ENCODE measurements at regions not wholly inside any gene's neighbourhood (a gene's known extent, or its start where the extent isn't known, plus 50 kb on each side); places are given as distances from the start of the nearest gene placed in this dataset.

DNA sequence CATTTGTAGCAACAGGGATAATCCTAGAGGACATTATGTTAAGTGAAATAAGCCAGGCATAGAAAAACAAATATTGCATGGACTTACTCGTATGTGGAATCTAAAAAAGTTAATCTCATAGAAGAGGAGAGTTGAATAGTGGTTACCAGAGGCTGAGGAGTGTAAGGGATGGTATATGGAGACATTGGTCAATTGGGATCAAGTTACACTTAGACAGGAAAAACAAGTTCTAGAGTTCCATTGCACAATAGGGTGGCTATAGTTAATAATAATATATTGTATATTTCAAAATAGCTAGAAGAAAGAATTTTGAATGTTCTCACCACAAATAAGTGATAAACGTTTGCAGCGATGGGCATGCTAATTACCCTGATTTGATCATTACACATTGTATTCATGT, 354.6 kb downstream of the SEC16B start:
- H3K4me3 ChIP-seq (ENCODE audit: low read length) = no peak overlapping the region
- no peak for DNase-seq (ENCODE audit: low read depth, low spot score)

DNA sequence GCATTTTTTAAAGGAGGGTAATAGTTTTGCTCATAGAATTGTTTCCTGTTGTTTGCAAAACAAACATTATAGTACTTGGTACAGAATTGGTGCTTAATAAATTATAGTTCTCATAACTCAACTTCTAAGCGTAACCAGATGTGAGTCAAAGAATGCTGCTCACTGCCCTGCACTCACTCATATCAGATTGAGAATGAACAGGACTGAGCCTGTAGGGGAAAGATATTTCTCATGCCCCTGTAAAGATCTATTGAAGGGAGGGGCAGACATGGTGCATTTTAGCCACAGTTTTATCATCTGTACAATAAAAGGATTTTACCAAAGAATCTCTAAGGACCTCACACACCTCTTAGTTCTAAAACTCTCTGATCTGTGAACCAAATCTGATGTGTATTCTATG, 358.5 kb downstream of the SEC16B start:
- H3K4me3 ChIP-seq (ENCODE audit: low read length) = no peak overlapping the region
- DNase-seq (ENCODE audit: low read depth, low spot score) = no peak

DNA sequence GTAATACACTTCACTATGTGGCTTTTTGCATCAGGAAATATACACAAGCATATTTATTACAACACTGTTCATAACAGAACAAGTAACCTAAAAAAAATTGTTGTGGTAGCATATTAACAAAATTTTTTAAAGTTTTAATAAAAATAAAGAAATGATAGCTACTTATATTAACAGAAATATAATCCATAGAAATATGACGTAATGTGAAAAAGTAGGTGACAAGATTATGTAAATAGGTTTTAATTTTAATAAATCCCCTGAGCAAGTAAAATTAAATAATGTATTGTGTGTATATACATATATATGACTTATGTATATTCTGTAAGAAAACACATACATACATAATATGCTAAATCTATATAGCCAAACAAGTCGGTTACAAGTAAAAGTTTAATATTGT, 359.9 kb downstream of the SEC16B start:
- DNase-seq (ENCODE audit: low read depth, low spot score) = no peak
- H3K4me3 ChIP-seq (ENCODE audit: low read length) = no peak overlapping the region

DNA sequence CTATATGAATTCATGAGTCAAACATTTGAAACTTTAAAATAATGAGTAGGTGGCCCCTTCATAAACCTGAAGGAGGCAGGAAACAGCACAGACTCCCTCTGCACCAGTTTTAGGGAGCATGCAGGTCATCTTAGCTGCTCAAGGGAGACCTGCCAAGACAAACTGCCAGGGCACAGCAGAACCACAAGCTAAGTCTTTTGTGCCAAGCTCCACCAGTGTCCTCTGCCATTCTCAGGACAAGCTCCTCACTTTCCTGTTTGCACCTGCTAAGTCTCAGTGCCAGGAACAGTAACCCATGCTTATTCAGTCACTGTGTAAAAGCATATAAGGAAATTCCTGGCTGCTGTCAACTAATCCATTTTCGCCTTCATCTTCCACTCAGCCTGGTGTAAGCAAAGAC, 368.9 kb downstream of the SEC16B start:
- H3K4me3 ChIP-seq (ENCODE audit: low read length) = no peak overlapping the region
- no peak for DNase-seq (ENCODE audit: low read depth, low spot score)

DNA sequence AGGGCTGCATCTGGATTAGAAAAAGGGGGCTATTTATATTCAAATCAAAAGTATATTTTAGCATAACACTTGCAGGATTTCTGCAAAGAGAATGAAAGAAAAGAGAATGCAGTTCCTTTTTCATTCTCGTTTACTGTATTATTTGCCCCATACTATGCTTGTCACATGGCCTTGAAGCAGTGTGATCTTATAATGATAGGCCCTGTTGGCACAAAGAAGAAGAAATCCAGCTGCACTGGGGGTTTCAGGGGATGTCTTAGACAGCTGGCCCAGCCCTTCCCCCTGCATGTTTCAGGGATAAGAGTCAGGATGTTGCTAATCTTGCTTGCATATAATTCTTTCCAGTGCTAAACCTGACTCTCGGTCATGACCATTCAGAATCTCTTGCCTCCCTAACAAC, 369.5 kb downstream of the SEC16B start:
- DNase-seq (ENCODE audit: low read depth, low spot score) = no peak
- H3K4me3 ChIP-seq (ENCODE audit: low read length) = no peak overlapping the region

DNA sequence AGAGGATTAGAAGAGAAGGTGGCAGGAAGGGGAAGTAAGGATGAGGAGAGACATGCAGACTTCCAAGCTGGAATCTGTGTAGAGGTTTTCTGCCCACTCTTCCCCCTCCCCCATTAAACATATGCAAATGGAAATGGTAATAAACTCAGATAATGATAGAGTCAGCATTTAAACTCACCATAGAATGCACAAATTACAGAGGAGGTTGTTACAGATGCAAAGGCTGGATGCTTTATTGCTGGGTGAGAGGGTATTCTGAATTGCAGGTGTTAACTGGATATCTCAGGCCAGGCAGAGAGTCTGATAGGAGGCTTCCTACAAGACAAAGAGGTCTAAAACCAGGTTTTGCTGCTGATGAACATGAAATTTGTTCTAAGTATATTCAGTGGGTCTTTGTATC, 372.5 kb downstream of the SEC16B start:
- no peak overlapping the region for H3K4me3 ChIP-seq (ENCODE audit: low read length)
- no peak for DNase-seq (ENCODE audit: low read depth, low spot score)

DNA sequence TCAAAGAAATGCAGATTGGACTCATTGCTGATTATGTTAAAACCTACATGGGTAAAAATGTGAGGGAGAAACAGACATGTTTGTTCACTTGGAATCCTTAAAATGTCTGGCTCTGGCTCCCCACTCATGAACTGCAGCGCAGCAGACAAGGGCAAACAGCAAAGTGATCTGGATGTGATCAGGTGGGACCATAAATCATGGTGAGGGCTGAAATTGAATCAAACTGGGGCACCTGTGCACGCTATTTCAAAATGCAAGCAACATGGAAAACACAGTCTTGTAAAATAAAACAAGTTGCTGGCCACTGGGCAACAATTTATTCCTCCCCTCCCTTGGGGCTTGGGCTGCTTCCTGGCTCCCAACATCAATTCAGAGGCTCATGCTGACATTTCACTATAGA, 373.4 kb downstream of the SEC16B start:
- DNase-seq (ENCODE audit: low read depth, low spot score) = no peak

DNA sequence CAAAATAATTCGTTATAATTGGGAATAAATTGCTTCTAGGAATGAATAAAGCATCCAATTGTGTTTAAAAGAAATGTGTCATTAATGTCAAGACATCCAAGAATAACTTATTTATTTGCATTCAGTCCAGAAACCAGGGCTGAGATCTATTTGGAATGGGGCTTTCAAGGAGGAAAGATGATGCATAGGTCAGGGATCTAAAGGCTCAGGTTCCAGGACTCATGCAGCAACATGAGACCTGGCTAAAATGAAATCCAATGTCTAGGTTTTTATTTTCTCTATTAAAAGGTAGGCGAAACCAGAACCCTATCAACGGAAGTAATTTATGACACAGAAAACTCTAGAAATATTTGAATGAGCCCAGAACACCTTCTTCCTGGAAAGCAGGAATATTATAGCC, 376.8 kb downstream of the SEC16B start:
- H3K4me3 ChIP-seq (ENCODE audit: low read length) = no peak overlapping the region

More for the DNA sequence above, 373.4 kb downstream of the SEC16B start:
- H3K4me3 ChIP-seq (ENCODE audit: low read length) = no peak overlapping the region

DNA sequence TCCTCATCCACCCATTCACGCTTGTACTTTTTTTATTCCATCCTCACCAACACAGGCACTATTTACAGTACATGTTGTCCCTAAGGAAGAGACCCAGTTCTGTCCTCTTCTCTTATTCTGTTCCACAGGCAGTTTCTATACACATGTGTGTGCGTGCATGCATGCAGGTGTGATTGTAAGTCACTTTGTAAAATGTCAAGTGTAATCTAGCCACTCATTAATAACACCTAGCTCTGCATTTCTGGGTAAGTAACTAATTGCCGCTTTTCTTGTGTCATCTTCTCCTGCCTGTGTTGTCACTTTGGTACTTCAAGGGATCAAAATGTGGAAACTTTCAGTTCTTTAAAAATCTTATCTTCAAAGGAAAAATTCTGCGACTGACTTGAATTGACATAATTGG, 377.2 kb downstream of the SEC16B start:
- no peak overlapping the region for H3K4me3 ChIP-seq (ENCODE audit: low read length)
- no peak for DNase-seq (ENCODE audit: low read depth, low spot score)

More for the DNA sequence above, 376.8 kb downstream of the SEC16B start:
- no peak for DNase-seq (ENCODE audit: low read depth, low spot score)

DNA sequence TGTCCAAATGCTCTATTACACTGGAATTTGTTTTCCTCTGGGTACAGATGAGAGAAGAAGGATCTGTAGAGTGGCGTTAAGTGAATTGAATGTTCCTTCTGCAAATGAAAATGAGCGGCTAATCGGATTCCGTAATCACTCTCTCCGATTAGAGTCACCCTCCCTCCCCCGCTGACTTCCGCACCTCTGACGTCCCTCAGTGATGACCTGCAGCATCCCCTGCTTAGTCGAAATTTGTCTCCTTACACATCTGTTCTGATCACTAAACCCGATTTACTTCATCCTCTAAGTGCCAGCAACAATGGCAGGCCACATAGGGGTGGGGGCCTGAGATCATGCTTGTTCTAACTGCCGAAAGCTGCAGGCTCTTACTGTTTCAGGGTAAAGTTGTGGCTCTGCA, 378.7 kb downstream of the SEC16B start:
- H3K4me3 ChIP-seq (ENCODE audit: low read length) = no peak overlapping the region
- DNase-seq (ENCODE audit: low read depth, low spot score) = no peak

DNA sequence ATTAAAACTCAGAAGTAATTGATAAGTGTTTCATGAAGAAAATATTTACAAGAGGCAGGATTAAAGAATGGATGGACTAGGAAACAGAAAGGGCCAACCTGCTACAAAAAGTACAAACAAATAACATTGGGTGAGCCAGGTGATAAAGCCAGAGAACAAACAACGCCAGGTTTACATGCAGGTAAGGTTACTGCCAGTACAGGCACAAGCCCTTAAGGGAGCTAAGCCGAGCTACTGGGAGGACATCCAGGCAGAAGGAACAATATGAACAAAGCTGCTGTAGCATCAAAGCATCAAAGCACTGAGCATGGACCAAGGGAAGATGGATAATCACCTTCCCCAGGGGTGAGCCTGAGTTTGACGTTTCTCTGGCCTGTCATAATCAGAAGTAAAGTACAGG, 380.7 kb downstream of the SEC16B start:
- DNase-seq (ENCODE audit: low read depth, low spot score) = no peak
- H3K4me3 ChIP-seq (ENCODE audit: low read length) = no peak overlapping the region

DNA sequence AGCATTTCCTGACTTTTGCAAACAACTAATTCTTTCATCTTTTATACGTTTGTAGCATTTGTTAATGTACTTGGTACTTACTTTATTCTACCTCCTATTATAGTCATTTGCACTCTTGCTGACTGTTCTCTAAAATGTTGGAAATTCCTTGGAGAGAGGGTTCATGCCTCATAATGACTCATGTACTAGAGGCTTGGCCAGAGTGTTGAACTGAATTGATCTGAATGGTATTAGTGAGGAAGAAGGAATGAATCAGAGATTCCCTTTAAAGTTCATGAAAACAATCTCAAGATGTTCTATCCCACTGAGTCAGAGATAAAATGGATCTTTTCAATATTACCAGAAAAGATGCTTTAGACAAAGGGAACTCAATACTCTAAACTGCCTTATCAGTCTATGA, 383.4 kb downstream of the SEC16B start:
- H3K4me3 ChIP-seq (ENCODE audit: low read length) = no peak overlapping the region
- no peak for DNase-seq (ENCODE audit: low read depth, low spot score)

DNA sequence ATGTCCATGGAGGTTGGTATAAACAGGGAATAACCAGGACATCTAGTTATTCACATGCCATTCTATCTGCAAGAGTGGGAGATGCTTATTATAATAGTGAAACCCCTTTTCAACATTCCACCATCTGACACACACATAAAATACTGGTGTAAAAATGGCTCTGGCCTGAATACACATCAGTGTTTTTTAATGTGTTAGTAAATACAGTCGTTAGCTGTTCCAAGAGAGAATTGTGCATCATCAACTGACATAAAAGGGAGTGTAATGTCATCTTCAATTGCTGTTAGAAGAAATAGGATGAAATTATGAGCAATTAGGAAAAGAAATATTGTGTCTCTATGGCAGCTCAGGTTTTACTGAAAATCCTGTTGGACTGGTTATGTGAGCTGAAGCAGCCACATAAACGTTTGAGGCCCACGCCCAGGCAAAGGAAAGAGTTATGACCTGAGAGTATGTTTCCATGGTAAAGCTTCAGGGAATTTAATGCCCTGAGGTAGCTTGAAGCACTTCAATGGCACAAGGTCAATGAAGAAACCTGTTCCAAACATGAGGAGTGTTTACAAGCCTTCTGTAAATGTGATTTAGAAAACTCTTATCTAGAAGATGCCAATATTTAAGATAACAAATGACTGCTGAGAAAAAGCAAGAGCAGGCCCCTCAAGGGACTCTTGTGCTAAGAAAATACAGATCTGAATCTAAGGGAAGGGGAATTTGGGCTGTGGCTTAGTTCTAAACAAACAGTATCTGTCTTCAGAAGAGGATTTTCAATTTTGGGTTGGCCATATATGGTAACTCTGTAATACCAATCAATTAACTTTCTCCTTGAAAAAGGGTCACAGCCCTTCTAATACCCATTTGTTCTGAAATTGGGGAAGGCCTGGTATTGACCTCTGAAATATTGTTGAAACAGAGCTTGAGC, 384.3 kb downstream of the SEC16B start:
- DNase-seq (ENCODE audit: low read depth, low spot score) = no peak
- H3K4me3 ChIP-seq (ENCODE audit: low read length) = no peak overlapping the region

DNA sequence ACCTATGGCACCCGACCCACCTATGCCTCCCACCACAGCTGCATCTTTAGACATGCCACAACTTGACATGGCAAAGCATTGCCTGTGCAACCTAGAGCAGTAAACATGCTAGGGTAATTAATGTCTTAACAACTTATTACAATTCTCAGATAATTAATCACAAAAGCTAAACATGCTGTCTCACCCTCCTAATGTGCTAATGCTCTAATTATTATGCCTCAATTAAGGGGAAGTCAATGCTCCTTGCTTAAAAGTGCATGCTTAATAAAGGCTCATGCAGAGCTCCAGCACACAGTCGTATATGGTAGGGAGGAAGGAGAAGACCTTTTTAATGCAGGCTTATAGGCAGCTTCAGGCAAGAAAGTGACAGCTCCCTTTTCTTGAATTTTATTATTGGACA, 396.0 kb downstream of the SEC16B start:
- H3K4me3 ChIP-seq (ENCODE audit: low read length) = no peak overlapping the region
- DNase-seq (ENCODE audit: low read depth, low spot score) = no peak

DNA sequence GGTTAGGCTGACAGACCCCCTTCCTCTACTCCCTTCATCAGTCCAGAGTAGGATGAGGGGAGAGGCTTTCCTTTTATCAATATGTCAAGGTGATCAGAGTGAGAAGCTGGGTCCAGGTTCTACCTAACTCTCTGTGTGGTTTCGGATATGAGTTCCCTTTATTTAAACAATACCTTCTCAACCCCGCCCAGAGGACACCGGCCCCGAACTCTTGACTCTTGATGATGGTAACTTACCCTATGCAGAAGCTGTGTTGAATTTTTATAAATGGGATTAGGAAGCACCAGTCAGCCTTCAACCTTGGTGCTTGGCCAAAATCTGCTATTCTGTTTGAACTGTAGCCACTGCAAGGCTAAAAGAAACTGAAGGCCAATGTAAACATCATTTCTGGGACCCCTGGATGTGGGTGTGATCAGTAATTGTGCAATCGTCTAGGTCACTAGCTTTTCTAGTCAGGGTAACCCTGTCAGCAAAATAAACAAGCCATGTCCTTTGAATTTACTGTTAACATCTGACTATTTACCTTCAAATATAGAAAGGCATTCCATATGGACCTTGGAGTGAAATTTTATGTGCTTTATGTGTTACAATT, 398.3 kb downstream of the SEC16B start:
- DNase-seq (ENCODE audit: low read depth, low spot score) = no peak
- H3K4me3 ChIP-seq (ENCODE audit: low read length) = no peak overlapping the region

DNA sequence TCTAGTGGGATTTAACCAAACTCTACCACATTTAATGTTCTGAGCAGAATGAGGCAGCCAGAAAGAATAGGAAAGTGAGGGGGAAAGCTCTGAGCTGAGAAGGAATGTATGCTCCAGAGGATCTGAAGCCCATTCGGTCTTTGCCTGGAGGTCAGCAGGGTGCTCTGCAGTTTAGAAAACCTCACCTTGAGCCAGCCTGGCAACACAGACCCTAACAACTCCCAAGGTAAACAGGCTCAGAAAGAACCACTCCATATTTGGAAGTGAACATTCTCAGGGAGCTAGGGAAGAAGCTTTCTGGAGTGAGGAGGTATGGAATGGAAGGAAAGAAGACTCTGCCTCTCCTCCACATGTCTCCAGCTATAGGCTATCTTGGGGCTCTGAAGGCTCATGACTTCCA, 398.8 kb downstream of the SEC16B start:
- no peak overlapping the region for H3K4me3 ChIP-seq (ENCODE audit: low read length)
- no peak for DNase-seq (ENCODE audit: low read depth, low spot score)

DNA sequence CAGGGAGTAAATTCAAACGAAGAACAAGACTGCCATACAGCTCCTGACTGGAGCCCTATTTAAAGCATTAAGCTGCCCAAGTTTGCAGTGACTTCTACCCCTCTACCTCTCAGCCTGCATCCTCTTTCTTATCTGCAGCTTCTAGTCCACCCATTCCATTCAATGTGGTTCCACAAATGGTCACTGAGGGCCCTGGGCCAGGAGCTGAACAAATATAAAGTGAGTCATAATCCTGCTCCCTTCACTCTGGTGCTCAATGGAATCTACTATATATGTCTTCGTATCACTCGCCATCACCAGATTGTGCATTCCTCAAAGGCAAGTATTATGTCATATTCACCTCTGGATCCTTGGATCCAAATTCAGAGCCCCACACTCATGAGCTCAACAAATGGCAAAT, 398.7 kb downstream of the BRINP2 start:
- DNase-seq (ENCODE audit: low read depth, low spot score) = no peak

DNA sequence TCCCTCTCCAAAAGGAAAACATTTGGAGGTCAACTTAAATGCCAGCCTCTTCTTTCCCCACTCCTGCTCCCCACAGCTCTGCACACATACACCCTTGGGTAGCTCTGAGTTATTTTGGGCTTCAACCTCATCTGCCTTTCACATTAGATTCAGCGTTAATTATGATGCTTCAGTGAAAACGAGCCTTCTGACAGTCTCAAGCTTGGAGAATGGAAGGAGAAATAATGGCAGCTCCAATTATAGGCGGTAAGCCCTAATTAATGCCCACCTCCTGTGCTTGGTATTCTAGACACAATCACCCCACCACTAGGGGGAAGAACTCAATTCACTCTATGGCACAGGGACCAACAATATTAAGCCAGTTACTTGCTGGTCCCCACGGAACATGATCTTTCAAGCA, 397.9 kb downstream of the BRINP2 start:
- peak; percentile 5 for DNase-seq (ENCODE audit: low read depth, low spot score)
- no peak overlapping the region for H3K4me3 ChIP-seq (ENCODE audit: low read length)

More for the DNA sequence above, 398.7 kb downstream of the BRINP2 start:
- no peak overlapping the region for H3K4me3 ChIP-seq (ENCODE audit: low read length)

DNA sequence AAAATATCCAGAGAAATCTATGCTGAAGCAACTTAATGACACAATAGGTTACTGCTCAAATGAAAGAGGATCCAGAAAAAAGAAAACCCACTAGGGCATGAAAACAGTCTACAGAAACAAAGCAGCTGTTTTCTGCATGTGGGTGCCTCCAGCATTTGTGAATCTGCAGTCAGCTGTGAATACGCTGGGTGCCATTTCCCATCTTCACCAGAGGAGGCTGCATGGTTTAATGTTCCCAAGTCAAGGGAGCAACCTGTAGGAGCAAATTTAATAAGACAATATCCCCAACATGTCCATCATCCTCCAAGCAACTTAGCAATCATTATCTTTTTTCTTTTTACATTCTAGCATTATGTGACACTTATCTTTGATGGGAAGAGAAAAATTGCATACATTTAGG, 396.6 kb downstream of the BRINP2 start:
- H3K4me3 ChIP-seq (ENCODE audit: low read length) = no peak overlapping the region
- DNase-seq (ENCODE audit: low read depth, low spot score) = peak; percentile 25

DNA sequence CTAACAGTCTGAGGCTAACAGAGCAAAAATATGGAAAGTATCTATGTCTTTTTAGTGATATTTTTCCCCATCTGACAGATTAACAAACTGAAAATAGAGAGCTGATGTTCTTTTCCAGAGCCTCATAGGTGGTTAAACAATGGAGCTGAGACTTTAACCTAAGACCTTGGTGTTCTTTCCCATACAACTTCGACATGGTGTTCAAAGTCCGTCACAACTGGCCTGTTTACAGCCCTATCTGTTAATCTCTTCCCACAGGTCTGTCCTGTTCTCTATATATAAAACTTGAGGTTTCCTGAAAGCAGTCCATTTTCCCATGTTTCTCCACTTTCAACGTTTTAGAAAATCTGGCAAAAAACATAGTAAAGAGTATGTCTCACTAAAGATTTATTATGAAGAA, 395.7 kb downstream of the BRINP2 start:
- no peak for DNase-seq (ENCODE audit: low read depth, low spot score)
- no peak overlapping the region for H3K4me3 ChIP-seq (ENCODE audit: low read length)

DNA sequence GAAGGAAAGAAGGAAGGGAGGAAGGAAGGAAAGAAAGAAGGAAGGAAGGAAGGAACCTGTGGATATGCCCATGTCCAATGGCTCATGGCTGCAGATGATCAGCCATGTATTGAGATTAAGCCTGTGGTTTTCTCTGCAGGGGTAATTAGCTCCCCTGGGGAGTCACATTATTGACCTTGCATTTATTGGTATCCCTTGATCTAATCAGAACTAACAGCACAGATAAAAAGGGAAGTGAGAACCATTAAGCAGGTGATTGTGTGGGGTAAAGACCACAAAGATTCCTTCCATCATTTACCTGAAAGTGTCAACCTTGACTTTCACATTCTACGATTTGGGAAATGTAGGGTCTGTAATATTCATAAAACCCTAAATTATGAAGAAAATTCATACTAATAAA, 390.7 kb downstream of the BRINP2 start:
- H3K4me3 ChIP-seq (ENCODE audit: low read length) = no peak overlapping the region
- DNase-seq (ENCODE audit: low read depth, low spot score) = no peak

Data from Jurkat, Clone E6-1 (cell line).